HUES48 (cell line): ENCODE measurements at regions not wholly inside any gene's neighbourhood (a gene's known extent, or its start where the extent isn't known, plus 50 kb on each side); places are given as distances from the start of the nearest gene placed in this dataset.

Source experiments
- H3K27ac ChIP-seq: one replicate; pipeline ENCODE4 v1.7.0; 2013; ENCODE audit warnings: low read depth, low read length, inconsistent platforms
- H3K27me3 ChIP-seq: 2 replicates; pipeline ENCODE4 v1.6.1; 2013; ENCODE audit warnings: mild to moderate bottlenecking, low read length; ENCODE audit not compliant: control insufficient read depth, insufficient read depth
- H3K36me3 ChIP-seq: 2 replicates; pipeline ENCODE4 v1.6.1; 2013; ENCODE audit warnings: low read length; ENCODE audit not compliant: control insufficient read depth, insufficient read depth
- H3K4me1 ChIP-seq: 2 replicates; pipeline ENCODE4 v1.6.1; 2013; ENCODE audit warnings: mild to moderate bottlenecking, low read length; ENCODE audit not compliant: control insufficient read depth, insufficient read depth
- H3K4me3 ChIP-seq: 2 replicates; pipeline ENCODE4 v1.5.1; 2013; ENCODE audit warnings: mild to moderate bottlenecking, low read depth, low read length
- H3K9ac ChIP-seq: 2 replicates; pipeline ENCODE4 v1.6.1; 2013; ENCODE audit warnings: mild to moderate bottlenecking, low read depth, low read length, moderate library complexity
- H3K9me3 ChIP-seq: 2 replicates; pipeline ENCODE4 v1.6.1; 2013; ENCODE audit warnings: low read length; ENCODE audit not compliant: control insufficient read depth, insufficient read depth

DNA sequence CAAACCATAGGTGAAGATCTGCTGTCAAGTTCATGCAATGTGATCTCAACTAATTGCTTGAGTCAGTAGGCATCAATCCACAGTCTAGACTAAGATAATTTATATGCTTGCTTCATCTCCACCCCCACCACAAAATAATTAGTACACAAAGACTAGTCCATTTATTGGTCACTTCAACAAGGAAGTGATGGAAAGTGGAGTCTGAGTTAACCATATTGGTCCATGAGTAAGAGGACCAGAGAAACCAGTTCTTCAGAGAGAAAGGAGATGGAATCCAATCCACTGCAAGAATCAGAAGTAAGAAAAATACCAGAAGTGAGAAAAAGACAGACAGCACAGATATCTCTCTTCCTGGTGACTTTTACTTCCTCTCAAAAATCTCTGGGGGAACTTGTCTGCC, 366.5 kb downstream of the CHSY3 start:
- Histone ChIP-seq H3K36me3 (no peaks in the 10 kb centered on the region), H3K4me3 (no peak overlapping the region), H3K4me1 (peaks cover 7% of the 10 kb centered on the region; the same call in 1 of the 2 replicates), H3K27me3 (peaks cover 77% of the 10 kb centered on the region), H3K9me3 (no peaks in the 10 kb centered on the region), H3K27ac (no peak overlapping the region), H3K9ac (no peak overlapping the region)

DNA sequence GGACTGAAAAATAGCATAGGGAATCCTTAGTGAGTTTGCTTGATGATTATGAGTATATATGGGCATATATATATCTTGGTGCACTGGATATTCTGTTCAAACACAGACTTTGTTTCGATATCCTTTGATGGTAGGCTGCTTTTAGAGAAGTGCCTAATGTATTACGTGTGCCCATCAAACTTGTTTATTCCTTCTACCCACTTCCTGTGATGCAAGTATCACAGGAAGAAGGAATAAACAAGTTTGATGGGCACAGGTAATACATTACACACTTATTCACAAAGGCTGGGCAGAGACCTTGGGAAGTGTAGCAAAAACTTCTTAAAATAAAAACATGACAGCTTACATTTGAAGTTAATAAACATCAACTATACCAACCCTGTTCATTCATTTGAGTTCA, 364.2 kb downstream of the CHSY3 start:
- Histone ChIP-seq H3K36me3 (no peaks in the 10 kb centered on the region), H3K4me3 (no peak overlapping the region), H3K27me3 (peaks cover 54% of the 10 kb centered on the region), H3K4me1 (peaks cover 7% of the 10 kb centered on the region; the same call in 1 of the 2 replicates), H3K9ac (no peak overlapping the region), H3K27ac (no peak overlapping the region), H3K9me3 (no peaks in the 10 kb centered on the region)

DNA sequence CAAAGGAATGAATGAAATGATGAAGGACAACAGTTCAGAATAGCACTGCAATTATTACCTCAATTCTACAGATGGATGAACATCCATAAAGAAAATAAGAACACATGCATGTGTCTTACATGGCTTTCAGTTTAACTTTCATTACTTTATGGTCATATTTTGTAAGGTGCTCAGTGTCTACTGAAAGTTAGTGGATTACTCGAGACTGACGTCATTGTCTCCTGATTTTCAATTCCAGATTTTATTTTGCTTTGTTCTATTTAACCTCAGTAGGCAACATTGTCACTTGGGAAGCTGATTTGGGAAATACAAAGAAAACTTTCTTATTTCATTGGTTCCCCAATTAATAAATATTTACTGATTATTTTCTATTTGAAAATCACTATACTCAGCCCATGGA, 363.7 kb downstream of the CHSY3 start:
- Histone ChIP-seq H3K27me3 (peaks cover 49% of the 10 kb centered on the region), H3K4me3 (no peak overlapping the region), H3K4me1 (peaks cover 3% of the 10 kb centered on the region; the same call in 1 of the 2 replicates), H3K9ac (no peak overlapping the region), H3K9me3 (no peaks in the 10 kb centered on the region), H3K27ac (no peak overlapping the region), H3K36me3 (no peaks in the 10 kb centered on the region)

- H3K27ac ChIP-seq: no peak overlapping the region
- no peak overlapping the region for H3K9ac ChIP-seq
- no peaks in the 10 kb centered on the region for H3K36me3 ChIP-seq
- no peaks in the 10 kb centered on the region for H3K9me3 ChIP-seq
- no peak overlapping the region for H3K4me3 ChIP-seq
- H3K27me3 ChIP-seq: no peaks in the 10 kb centered on the region
- no peaks in the 10 kb centered on the region for H3K4me1 ChIP-seq
Observed at GRCh38 chr5:130260481-130260880, 356.2 kb downstream of the CHSY3 start.

- no peak overlapping the region for H3K9ac ChIP-seq
- H3K9me3 ChIP-seq: no peaks in the 10 kb centered on the region
- H3K4me3 ChIP-seq: no peak overlapping the region
- H3K4me1 ChIP-seq: no peaks in the 10 kb centered on the region
- H3K27me3 ChIP-seq: no peaks in the 10 kb centered on the region
- H3K27ac ChIP-seq: no peak overlapping the region
- H3K36me3 ChIP-seq: no peaks in the 10 kb centered on the region
Observed at GRCh38 chr5:130251931-130252330, 347.7 kb downstream of the CHSY3 start.

- Histone ChIP-seq H3K9ac (no peak overlapping the region), H3K27me3 (no peaks in the 10 kb centered on the region), H3K36me3 (no peaks in the 10 kb centered on the region), H3K4me1 (no peaks in the 10 kb centered on the region), H3K27ac (no peak overlapping the region), H3K9me3 (no peaks in the 10 kb centered on the region), H3K4me3 (no peak overlapping the region)
Observed at GRCh38 chr5:130243641-130244040, 339.4 kb downstream of the CHSY3 start.

DNA sequence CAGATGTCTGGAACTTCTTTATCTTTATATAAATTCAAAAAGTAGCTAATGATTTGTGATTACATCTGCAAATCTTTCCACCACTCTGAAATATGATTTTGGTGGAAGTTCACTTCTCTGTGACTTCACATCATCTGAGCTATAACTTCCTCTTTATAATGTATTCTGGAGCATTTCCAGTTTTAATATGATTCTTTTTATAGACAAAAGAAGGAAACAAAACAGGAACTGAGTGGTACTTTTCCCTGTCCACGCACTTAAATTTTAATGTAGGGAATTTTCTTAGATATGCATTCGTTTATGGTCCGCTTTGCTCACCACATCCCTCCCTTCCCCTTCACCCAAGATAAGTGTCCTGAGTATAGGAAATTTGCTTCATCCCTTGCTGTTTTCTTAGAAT, 333.5 kb downstream of the CHSY3 start:
- no peaks in the 10 kb centered on the region for H3K27me3 ChIP-seq
- no peaks in the 10 kb centered on the region for H3K4me1 ChIP-seq
- no peaks in the 10 kb centered on the region for H3K9me3 ChIP-seq
- H3K4me3 ChIP-seq: no peak overlapping the region
- H3K9ac ChIP-seq: no peak overlapping the region
- no peak overlapping the region for H3K27ac ChIP-seq
- no peaks in the 10 kb centered on the region for H3K36me3 ChIP-seq
